ENCODE measurements at regions not wholly inside any gene's neighbourhood (a gene's known extent, or its start where the extent isn't known, plus 50 kb on each side); places are given as distances from the start of the nearest gene placed in this dataset.

- Mint-ChIP-seq H3K36me3 (ENCODE audit: low read depth, unreplicated experiment) (no peaks in the 10 kb centered on the region), H3K9me3 (ENCODE audit: unreplicated experiment) (no peaks in the 10 kb centered on the region), H3K27ac (ENCODE audit: unreplicated experiment) (no peak overlapping the region), H3K4me3 (ENCODE audit: unreplicated experiment) (no peak overlapping the region), H3K27me3 (ENCODE audit: low read depth, unreplicated experiment) (no peaks in the 10 kb centered on the region), H3K4me1 (ENCODE audit: low read depth, unreplicated experiment) (no peaks in the 10 kb centered on the region)
- Histone ChIP-seq H3K9ac (ENCODE audit: low read length) (no peak overlapping the region), H3K27me3 (ENCODE audit: insufficient read depth, low read length) (no peaks in the 10 kb centered on the region), H3K9me3 (ENCODE audit: insufficient read depth, low read depth, low read length) (no peaks in the 10 kb centered on the region), H3K36me3 (ENCODE audit: insufficient read depth, low read length) (no peaks in the 10 kb centered on the region), H4K20me1 (ENCODE audit: insufficient read depth, low read length) (no peaks in the 10 kb centered on the region), H3K79me2 (ENCODE audit: insufficient read depth, low read length) (no peaks in the 10 kb centered on the region), H3K4me1 (ENCODE audit: insufficient read depth, low read length) (no peaks in the 10 kb centered on the region), H3K4me3 (ENCODE audit: insufficient read depth, low read depth, low read length) (no peak overlapping the region), H3K27ac (ENCODE audit: low read depth, low read length) (no peak overlapping the region), H3K4me2 (ENCODE audit: low read length) (no peak overlapping the region), H2AFZ (ENCODE audit: low read depth, low read length) (no peak overlapping the region)
- TF ChIP-seq EZH2 (IDR thresholded peaks at IDR 0.05; ENCODE audit: insufficient read depth, low read length): no peak
- TF ChIP-seq CTCF (IDR thresholded peaks at IDR 0.05; ENCODE audit: insufficient read depth, low read depth, low read length): no peak
- no peak for DNase-seq (ENCODE audit: low read depth)
- no peak for FAIRE-seq
These were observed 570.5 kb downstream of the MRPL39 start for GRCh38 chr21:25036775-25037174.

- no peaks in the 10 kb centered on the region for H3K36me3 Mint-ChIP-seq (ENCODE audit: low read depth, unreplicated experiment)
- Histone ChIP-seq H3K27me3 (ENCODE audit: insufficient read depth, low read length) (no peaks in the 10 kb centered on the region), H3K9ac (ENCODE audit: low read length) (no peak overlapping the region), H3K27ac (ENCODE audit: low read depth, low read length) (no peak overlapping the region), H2AFZ (ENCODE audit: low read depth, low read length) (no peak overlapping the region), H3K36me3 (ENCODE audit: insufficient read depth, low read length) (no peaks in the 10 kb centered on the region), H4K20me1 (ENCODE audit: insufficient read depth, low read length) (no peaks in the 10 kb centered on the region), H3K4me1 (ENCODE audit: insufficient read depth, low read length) (no peaks in the 10 kb centered on the region), H3K79me2 (ENCODE audit: insufficient read depth, low read length) (no peaks in the 10 kb centered on the region), H3K9me3 (ENCODE audit: insufficient read depth, low read depth, low read length) (no peaks in the 10 kb centered on the region), H3K4me3 (ENCODE audit: insufficient read depth, low read depth, low read length) (no peak overlapping the region), H3K4me2 (ENCODE audit: low read length) (no peak overlapping the region)
- no peak overlapping the region for H3K4me3 Mint-ChIP-seq (ENCODE audit: unreplicated experiment)
- TF ChIP-seq CTCF (IDR thresholded peaks at IDR 0.05; ENCODE audit: insufficient read depth, low read depth, low read length) (no peak), EZH2 (IDR thresholded peaks at IDR 0.05; ENCODE audit: insufficient read depth, low read length) (no peak)
- H3K27ac Mint-ChIP-seq (ENCODE audit: unreplicated experiment): no peak overlapping the region
- no peaks in the 10 kb centered on the region for H3K9me3 Mint-ChIP-seq (ENCODE audit: unreplicated experiment)
- H3K27me3 Mint-ChIP-seq (ENCODE audit: low read depth, unreplicated experiment): no peaks in the 10 kb centered on the region
- no peak for FAIRE-seq
- DNase-seq (ENCODE audit: low read depth): no peak
- H3K4me1 Mint-ChIP-seq (ENCODE audit: low read depth, unreplicated experiment): no peaks in the 10 kb centered on the region
These were observed 575.5 kb downstream of the MRPL39 start for GRCh38 chr21:25031750-25032149.

GRCh38 chr21:25029580-25029979, 577.7 kb downstream of the MRPL39 start:
- Histone ChIP-seq H2AFZ (ENCODE audit: low read depth, low read length) (no peak overlapping the region), H3K9ac (ENCODE audit: low read length) (no peak overlapping the region), H3K79me2 (ENCODE audit: insufficient read depth, low read length) (no peaks in the 10 kb centered on the region), H3K27ac (ENCODE audit: low read depth, low read length) (no peak overlapping the region), H3K4me3 (ENCODE audit: insufficient read depth, low read depth, low read length) (no peak overlapping the region), H3K36me3 (ENCODE audit: insufficient read depth, low read length) (no peaks in the 10 kb centered on the region), H4K20me1 (ENCODE audit: insufficient read depth, low read length) (no peaks in the 10 kb centered on the region), H3K4me2 (ENCODE audit: low read length) (no peak overlapping the region), H3K4me1 (ENCODE audit: insufficient read depth, low read length) (no peaks in the 10 kb centered on the region), H3K9me3 (ENCODE audit: insufficient read depth, low read depth, low read length) (no peaks in the 10 kb centered on the region), H3K27me3 (ENCODE audit: insufficient read depth, low read length) (no peaks in the 10 kb centered on the region)
- DNase-seq (ENCODE audit: low read depth) (no peak), FAIRE-seq (no peak)
- H3K27me3 Mint-ChIP-seq (ENCODE audit: low read depth, unreplicated experiment): no peaks in the 10 kb centered on the region
- no peaks in the 10 kb centered on the region for H3K4me1 Mint-ChIP-seq (ENCODE audit: low read depth, unreplicated experiment)
- H3K9me3 Mint-ChIP-seq (ENCODE audit: unreplicated experiment): no peaks in the 10 kb centered on the region
- H3K36me3 Mint-ChIP-seq (ENCODE audit: low read depth, unreplicated experiment): no peaks in the 10 kb centered on the region
- TF ChIP-seq EZH2 (IDR thresholded peaks at IDR 0.05; ENCODE audit: insufficient read depth, low read length) (no peak), CTCF (IDR thresholded peaks at IDR 0.05; ENCODE audit: insufficient read depth, low read depth, low read length) (no peak)
- H3K4me3 Mint-ChIP-seq (ENCODE audit: unreplicated experiment): no peak overlapping the region
- H3K27ac Mint-ChIP-seq (ENCODE audit: unreplicated experiment): no peak overlapping the region

All from astrocyte (in vitro differentiated cells and primary cell).